Tibial nerve (tissue), 4 donors: ENCODE measurements at regions not wholly inside any gene's neighbourhood (a gene's known extent, or its start where the extent isn't known, plus 50 kb on each side); places are given as distances from the start of the nearest gene placed in this dataset.

Experiments used
- CTCF ChIP-seq, 5 experiments: fragments of 200-600 bp in 3 of 5; fragments of 450-650 bp in 2 of 5; sonication (generic) in 3 of 5; IDR thresholded peaks; one replicate each; pipeline ENCODE4 v1.5.1; 2016 to 2019; ENCODE audit warnings: antibody characterized with exemption in 5 of 5, mild to moderate bottlenecking in 3 of 5, moderate library complexity in 2 of 5
- EP300 ChIP-seq, 2 donors: sonication (generic); formaldehyde crosslinking; IDR thresholded peaks; one replicate each; pipeline ENCODE4 v1.6.1; 2017; ENCODE audit warnings: antibody characterized with exemption in 2 of 2, mild to moderate bottlenecking in 1 of 2
- POLR2A ChIP-seq, 2 donors: fragments of 450-650 bp; IDR thresholded peaks; one replicate each; pipeline ENCODE4 v1.6.1; 2017; ENCODE audit warnings: antibody characterized with exemption in 2 of 2, mild to moderate bottlenecking in 2 of 2, moderate library complexity in 2 of 2

- TF ChIP-seq CTCF (IDR thresholded peaks at IDR 0.05) (no peak), POLR2A (IDR thresholded peaks at IDR 0.05) (no peak), EP300 (IDR thresholded peaks at IDR 0.05) (no peak)
These were observed 90.2 kb upstream of the CUX1 start for GRCh38 chr7:101727184-101727583.
